Stimulated activated CD4-positive, alpha-beta T cell treated with anti-CD3 and anti-CD28 coated beads, Interleukin-15, amount 100 ng/mL, for 24 hours (primary cell): ENCODE measurements at regions not wholly inside any gene's neighbourhood (a gene's known extent, or its start where the extent isn't known, plus 50 kb on each side); places are given as distances from the start of the nearest gene placed in this dataset.
"Not testable (repeated sequence)": the region's sequence is repeated elsewhere in the genome, so short reads cannot be mapped to it uniquely, and the experiment has no call there.

Experiments used
- DNase-seq: peaks from one replicate; pipeline ENCODE4 v3.0.0-alpha.2; 2020

- no peak for DNase-seq
Observed at GRCh38 chr12:25797949-25798348, 160.5 kb upstream of the RASSF8 start.

GRCh38 chr12:25800101-25800500 is 158.4 kb upstream of the RASSF8 start:
- DNase-seq: no peak

- DNase-seq: no peak
Observed at GRCh38 chr12:25801734-25802133, 156.7 kb upstream of the RASSF8 start.

- DNase-seq: no peak
Observed at GRCh38 chr12:25802143-25802542, 156.3 kb upstream of the RASSF8 start.

- not testable (repeated sequence) for DNase-seq
Observed at GRCh38 chr12:25803029-25803664, 155.3 kb upstream of the RASSF8 start.

- not testable (repeated sequence) for DNase-seq
Observed at GRCh38 chr12:25804286-25804685, 154.2 kb upstream of the RASSF8 start.

- DNase-seq: peak; percentile 26
Observed at GRCh38 chr12:25806271-25806670, 152.2 kb upstream of the RASSF8 start.

GRCh38 chr12:25808604-25809003 is 149.9 kb upstream of the RASSF8 start:
- no peak for DNase-seq

GRCh38 chr12:25810683-25811082 is 147.8 kb upstream of the RASSF8 start:
- no peak for DNase-seq

- no peak for DNase-seq
Observed at GRCh38 chr12:25811656-25812126, 146.8 kb upstream of the RASSF8 start.

- DNase-seq: no peak
Observed at GRCh38 chr12:25812295-25812694, 146.2 kb upstream of the RASSF8 start.

GRCh38 chr12:25813843-25814242 is 144.6 kb upstream of the RASSF8 start:
- no peak for DNase-seq

GRCh38 chr12:25816637-25817036 is 141.8 kb upstream of the RASSF8 start:
- no peak for DNase-seq

- DNase-seq: no peak
Observed at GRCh38 chr12:25817166-25817565, 141.3 kb upstream of the RASSF8 start.

- no peak for DNase-seq
Observed at GRCh38 chr12:25818596-25819390, 139.7 kb upstream of the RASSF8 start.

GRCh38 chr12:25819691-25820090 is 138.8 kb upstream of the RASSF8 start:
- no peak for DNase-seq

GRCh38 chr12:25822281-25822680 is 136.2 kb upstream of the RASSF8 start:
- DNase-seq: no peak

GRCh38 chr12:25824734-25825133 is 133.7 kb upstream of the RASSF8 start:
- no peak for DNase-seq

- no peak for DNase-seq
Observed at GRCh38 chr12:25825446-25825845, 133.0 kb upstream of the RASSF8 start.

GRCh38 chr12:25827141-25827540 is 131.3 kb upstream of the RASSF8 start:
- DNase-seq: no peak

GRCh38 chr12:25827747-25828146 is 130.7 kb upstream of the RASSF8 start:
- no peak for DNase-seq

GRCh38 chr12:25828188-25828587 is 130.3 kb upstream of the RASSF8 start:
- no peak for DNase-seq

GRCh38 chr12:25829192-25829591 is 129.3 kb upstream of the RASSF8 start:
- DNase-seq: no peak

GRCh38 chr12:25830456-25830855 is 128.0 kb upstream of the RASSF8 start:
- no peak for DNase-seq
